Activated naive CD4-positive, alpha-beta T cell treated with anti-CD3 and anti-CD28 coated beads, Interleukin-2, amount 10 ng/mL, durations not matched to agents 7 days and 5 days (primary cell): ENCODE measurements at regions not wholly inside any gene's neighbourhood (a gene's known extent, or its start where the extent isn't known, plus 50 kb on each side); places are given as distances from the start of the nearest gene placed in this dataset.
A peak's percentile ranks its signal among the peaks of the same experiment; 100 is the strongest.

Source experiments
- CTCF ChIA-PET: fragments of 350-600 bp; sonication (Branson Sonifier 250); formaldehyde crosslinking; loops from one replicate; lab custom pipeline; 2021; ENCODE audit warnings: antibody characterized with exemption; lab: Charles Lee
- DNase-seq: peaks from one replicate; pipeline ENCODE4 v3.0.0-alpha.2; 2020
- H3K27ac Mint-ChIP-seq: one replicate; pipeline ENCODE4 v1.8.0; 2021; ENCODE audit warnings: mild to moderate bottlenecking, moderate library complexity, mixed read lengths
- H3K27me3 Mint-ChIP-seq: one replicate; pipeline ENCODE4 v1.8.0; 2021; ENCODE audit warnings: mild to moderate bottlenecking, mixed read lengths
- H3K36me3 Mint-ChIP-seq: one replicate; pipeline ENCODE4 v1.8.0; 2021; ENCODE audit warnings: mixed read lengths
- H3K4me1 Mint-ChIP-seq: one replicate; pipeline ENCODE4 v1.8.0; 2021; ENCODE audit warnings: mixed read lengths
- H3K4me3 Mint-ChIP-seq: one replicate; pipeline ENCODE4 v1.8.0; 2021; ENCODE audit warnings: mild to moderate bottlenecking, moderate library complexity, mixed read lengths
- H3K9me3 Mint-ChIP-seq: one replicate; pipeline ENCODE4 v1.8.0; 2021; ENCODE audit warnings: mixed read lengths

- Mint-ChIP-seq H3K9me3 (no peaks in the 10 kb centered on the region), H3K4me1 (peaks cover 69% of the 10 kb centered on the region), H3K27me3 (peaks cover 16% of the 10 kb centered on the region), H3K4me3 (no peak overlapping the region), H3K27ac (peak overlapping the region; percentile 50), H3K36me3 (no peaks in the 10 kb centered on the region)
- DNase-seq = no peak
- CTCF ChIA-PET = interaction anchor here (0.6 to 2.7 kb wide), 2 partner anchors 24 to 55 kb away, joined by 4 to 11 read pairs; no protein-coding TSS in a partner anchor
These were observed 51.4 kb upstream of the ID3 start for GRCh38 chr1:23610677-23611076.

- no peak for DNase-seq
- H3K27ac Mint-ChIP-seq = no peak overlapping the region
- H3K27me3 Mint-ChIP-seq = peaks cover 16% of the 10 kb centered on the region
- CTCF ChIA-PET = interaction anchor here (1.2 kb wide), 1 partner anchor 27 kb away, joined by 5 read pairs; no protein-coding TSS in a partner anchor
- H3K36me3 Mint-ChIP-seq = no peaks in the 10 kb centered on the region
- H3K9me3 Mint-ChIP-seq = no peaks in the 10 kb centered on the region
- H3K4me1 Mint-ChIP-seq = peaks cover 62% of the 10 kb centered on the region
- no peak overlapping the region for H3K4me3 Mint-ChIP-seq
These were observed 50.7 kb upstream of the ID3 start for GRCh38 chr1:23609971-23610370.
